Gastrocnemius medialis (tissue), 4 donors: ENCODE measurements at regions not wholly inside any gene's neighbourhood (a gene's known extent, or its start where the extent isn't known, plus 50 kb on each side); places are given as distances from the start of the nearest gene placed in this dataset.

ENCODE experiments used
- ATAC-seq, 2 donors: fragments of 150-250 bp; one replicate each; pipeline ENCODE4 v1.9.1; 2016
- DNase-seq, 2 donors: peaks; one replicate each; pipeline ENCODE4 v3.0.0-alpha.2; 2019
- H3K27ac ChIP-seq, 4 donors: fragments of 200-600 bp; sonication (generic); 1 replicate in 1 of 4; 2 replicates in 3 of 4; pipeline ENCODE4 v1.5.1; 2016 to 2018; ENCODE audit warnings: mild to moderate bottlenecking in 2 of 4, moderate library complexity in 1 of 4
- H3K27me3 ChIP-seq, 3 donors: fragments of 200-600 bp; sonication (generic) in 2 of 3; 1 replicate in 1 of 3; 2 replicates in 2 of 3; pipeline versions ENCODE4 v1.5.1 to v1.6.0; 2016 to 2019; ENCODE audit warnings: mild to moderate bottlenecking in 1 of 3, moderate library complexity in 1 of 3
- H3K36me3 ChIP-seq, 2 donors: fragments of 200-600 bp; sonication (generic) in 1 of 2; one replicate each; pipeline ENCODE4 v1.5.1; 2017 to 2018
- H3K4me1 ChIP-seq, 2 donors: fragments of 200-600 bp; sonication (generic) in 1 of 2; one replicate each; pipeline ENCODE4 v1.5.1; 2016 to 2017; ENCODE audit warnings: mild to moderate bottlenecking in 2 of 2
- H3K4me3 ChIP-seq, 4 donors: fragments of 200-600 bp; sonication (generic) in 3 of 4; 1 replicate in 1 of 4; 2 replicates in 3 of 4; pipeline ENCODE4 v1.5.1; 2016 to 2019; ENCODE audit warnings: mild to moderate bottlenecking in 2 of 4
- H3K9me3 ChIP-seq, 3 donors: fragments of 200-600 bp; sonication (generic) in 2 of 3; 1 replicate in 1 of 3; 2 replicates in 2 of 3; pipeline ENCODE4 v1.5.1; 2016 to 2019
- CTCF ChIP-seq, 5 experiments: fragments of 450-650 bp in 3 of 5; fragments of 200-600 bp in 2 of 5; sonication (generic) in 2 of 5; IDR thresholded peaks in 4 of 5; conservative IDR thresholded peaks in 1 of 5; 1 replicate in 4 of 5; 2 replicates in 1 of 5; pipeline ENCODE4 v1.5.1; 2016 to 2019; ENCODE audit warnings: antibody characterized with exemption in 5 of 5, mild to moderate bottlenecking in 3 of 5, moderate library complexity in 3 of 5
- POLR2A ChIP-seq, 2 donors: fragments of 450-650 bp; IDR thresholded peaks; one replicate each; pipeline ENCODE4 v1.6.1; 2017; ENCODE audit warnings: antibody characterized with exemption in 2 of 2, mild to moderate bottlenecking in 2 of 2, moderate library complexity in 2 of 2
- in situ Hi-C, 4 donors: fragments of 200-750 bp; cut with MboI; loops; one replicate each; pipeline versions ENCODE4 v1.15.0 to v1.8.0; 2017; ENCODE audit warnings: low sequenced_read_pairs in 4 of 4
- intact Hi-C: fragments of 100-400 bp; cut with DNase I; formaldehyde crosslinking; loops from one replicate; pipeline ENCODE4 v1.15.1; 2023; ENCODE audit warnings: low total_unique reads

DNA sequence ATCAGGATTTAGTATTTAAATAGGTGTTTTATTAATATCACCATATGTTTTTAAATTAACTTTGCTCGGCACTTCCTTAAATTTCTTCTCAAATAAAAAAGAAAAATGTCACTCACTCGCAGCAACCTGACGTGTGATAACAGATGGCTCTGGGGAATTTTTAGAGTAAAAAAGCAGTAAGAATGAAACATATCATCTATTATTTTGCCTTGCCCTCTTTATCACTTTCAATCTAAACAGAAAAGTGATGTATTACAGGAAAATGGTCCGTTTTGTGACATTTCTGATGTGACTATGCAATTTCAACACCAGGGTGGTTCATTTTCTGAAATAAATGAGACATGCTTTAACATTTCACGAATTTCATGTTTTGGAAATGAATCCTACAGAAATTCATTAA, 1368.0 kb upstream of the LRRTM1 start:
- no peak for ATAC-seq
- intact Hi-C loops: no loop called here
- TF ChIP-seq POLR2A (IDR thresholded peaks at IDR 0.05): no peak
- no peak for TF ChIP-seq CTCF (IDR thresholded peaks at IDR 0.05 in 4 of 5, conservative IDR thresholded peaks at IDR 0.05 in 1 of 5)
- H3K4me3 ChIP-seq: no peak overlapping the region
- DNase-seq: no peak
- no peaks in the 10 kb centered on the region for H3K9me3 ChIP-seq
- H3K4me1 ChIP-seq: no peaks in the 10 kb centered on the region
- H3K27ac ChIP-seq: no peak overlapping the region
- in situ Hi-C loops: no loop called here
- no peaks in the 10 kb centered on the region for H3K27me3 ChIP-seq
- no peaks in the 10 kb centered on the region for H3K36me3 ChIP-seq

- Histone ChIP-seq H3K4me1 (no peaks in the 10 kb centered on the region), H3K36me3 (no peaks in the 10 kb centered on the region), H3K27me3 (no peaks in the 10 kb centered on the region), H3K4me3 (no peak overlapping the region), H3K9me3 (no peaks in the 10 kb centered on the region), H3K27ac (no peak overlapping the region)
- in situ Hi-C loops: no loop called here
- no peak for DNase-seq
- intact Hi-C loops: no loop called here
- ATAC-seq: no peak
- no peak for TF ChIP-seq POLR2A (IDR thresholded peaks at IDR 0.05)
- no peak for TF ChIP-seq CTCF (IDR thresholded peaks at IDR 0.05 in 4 of 5, conservative IDR thresholded peaks at IDR 0.05 in 1 of 5)
Measured at GRCh38 chr2:81670885-81671284, 1366.3 kb upstream of the LRRTM1 start.

DNA sequence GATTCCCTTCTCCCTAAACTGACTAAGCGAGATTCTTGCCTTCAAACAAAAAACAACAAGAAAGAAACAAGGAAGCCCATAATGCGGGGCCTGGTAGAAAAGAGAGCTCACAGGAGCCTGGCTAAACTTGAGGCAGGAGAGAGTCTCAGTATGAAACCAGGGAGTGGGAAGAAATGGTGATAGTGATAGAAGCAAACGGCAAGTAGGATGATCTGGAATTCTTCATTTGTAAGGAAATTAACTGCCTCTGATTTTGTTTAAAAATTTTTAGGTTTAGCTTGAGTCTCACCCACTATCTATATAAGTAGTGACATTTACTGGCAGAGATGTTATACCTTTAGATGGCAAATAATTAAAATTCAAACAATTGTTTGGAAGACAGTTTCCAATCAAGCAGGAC, 1356.5 kb upstream of the LRRTM1 start:
- TF ChIP-seq POLR2A (IDR thresholded peaks at IDR 0.05): no peak
- TF ChIP-seq CTCF (IDR thresholded peaks at IDR 0.05 in 4 of 5, conservative IDR thresholded peaks at IDR 0.05 in 1 of 5): no peak
- no peaks in the 10 kb centered on the region for H3K27me3 ChIP-seq
- DNase-seq (no peak), ATAC-seq (no peak)
- no peaks in the 10 kb centered on the region for H3K36me3 ChIP-seq
- H3K9me3 ChIP-seq: no peaks in the 10 kb centered on the region
- no peak overlapping the region for H3K4me3 ChIP-seq
- intact Hi-C loops: no loop called here
- in situ Hi-C loops: no loop called here
- no peak overlapping the region for H3K27ac ChIP-seq
- no peaks in the 10 kb centered on the region for H3K4me1 ChIP-seq

DNA sequence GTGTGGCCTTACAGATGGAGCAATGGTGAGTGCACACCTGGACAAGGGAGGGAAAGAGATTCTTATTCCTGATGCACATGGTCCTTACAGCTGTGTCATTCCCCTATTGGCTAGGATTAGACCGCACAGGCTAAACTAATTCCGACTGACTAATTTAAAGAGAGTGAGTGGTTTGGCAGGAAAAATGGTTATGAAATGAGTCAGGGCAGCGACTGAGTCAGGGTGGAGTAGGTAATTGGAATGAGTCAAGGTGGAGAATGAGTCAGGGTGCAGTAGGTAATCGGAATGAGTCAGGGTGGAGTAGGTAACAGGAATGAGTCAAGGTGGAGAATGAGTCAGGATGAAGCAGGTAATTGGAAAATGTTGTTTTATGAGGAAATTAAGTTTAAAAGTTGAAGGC, 1353.7 kb upstream of the LRRTM1 start:
- no peaks in the 10 kb centered on the region for H3K9me3 ChIP-seq
- in situ Hi-C loops: no loop called here

More for the DNA sequence above, 1353.7 kb upstream of the LRRTM1 start:
- Histone ChIP-seq H3K4me1 (no peaks in the 10 kb centered on the region), H3K27me3 (no peaks in the 10 kb centered on the region), H3K36me3 (no peaks in the 10 kb centered on the region), H3K27ac (no peak overlapping the region), H3K4me3 (no peak overlapping the region)
- DNase-seq: no peak
- no peak for TF ChIP-seq POLR2A (IDR thresholded peaks at IDR 0.05)
- TF ChIP-seq CTCF (IDR thresholded peaks at IDR 0.05 in 4 of 5, conservative IDR thresholded peaks at IDR 0.05 in 1 of 5): no peak
- intact Hi-C loops: no loop called here
- no peak for ATAC-seq
